Upper lobe of right lung (tissue), 1 donor: ENCODE measurements at regions not wholly inside any gene's neighbourhood (a gene's known extent, or its start where the extent isn't known, plus 50 kb on each side); places are given as distances from the start of the nearest gene placed in this dataset.

ENCODE experiments used
- ATAC-seq: fragments of 200-7000 bp; cut with Tn5 transposase; one replicate; pipeline ENCODE4 v1.9.1; 2020; ENCODE audit warnings: mild to moderate bottlenecking, moderate library complexity
- DNase-seq: peaks from one replicate; pipeline ENCODE4 v3.0.0-alpha.2; 2020
- H3K27ac ChIP-seq: fragments of 200-600 bp; one replicate; pipeline ENCODE4 v1.8.0; 2022
- H3K27me3 ChIP-seq: fragments of 200-600 bp; one replicate; pipeline ENCODE4 v1.8.0; 2022; ENCODE audit warnings: mild to moderate bottlenecking
- H3K36me3 ChIP-seq: fragments of 200-600 bp; one replicate; pipeline ENCODE4 v1.8.0; 2022
- H3K4me1 ChIP-seq: fragments of 200-600 bp; one replicate; pipeline ENCODE4 v1.8.0; 2022
- H3K4me3 ChIP-seq: fragments of 200-600 bp; one replicate; pipeline ENCODE4 v1.8.0; 2022; ENCODE audit warnings: mild to moderate bottlenecking
- H3K9me3 ChIP-seq: fragments of 200-600 bp; one replicate; pipeline ENCODE4 v1.8.0; 2022
- CTCF ChIP-seq: fragments of 200-600 bp; IDR thresholded peaks from one replicate; pipeline ENCODE4 v1.8.0; 2022; ENCODE audit warnings: antibody characterized with exemption
- intact Hi-C: fragments of 100-400 bp; cut with DNase I; formaldehyde crosslinking; loops from one replicate; pipeline ENCODE4 v1.11.0; 2022
- donor health status: DM: no; HTN: yes; CAD: no; lungs with severe emphysema.

GRCh38 chr6:102907181-102907580 lies 1513.7 kb downstream of the GRIK2 start:
- DNase-seq (no peak), ATAC-seq (no peak)
- TF ChIP-seq CTCF: no peak
- Histone ChIP-seq H3K27me3 (no peaks in the 10 kb centered on the region), H3K9me3 (no peaks in the 10 kb centered on the region), H3K4me3 (no peak overlapping the region), H3K27ac (no peak overlapping the region), H3K36me3 (no peaks in the 10 kb centered on the region), H3K4me1 (no peaks in the 10 kb centered on the region)
- intact Hi-C loops: no loop called here

GRCh38 chr6:102902471-102902870 lies 1509.0 kb downstream of the GRIK2 start:
- Histone ChIP-seq H3K4me1 (no peaks in the 10 kb centered on the region), H3K36me3 (no peaks in the 10 kb centered on the region), H3K27ac (no peak overlapping the region), H3K4me3 (no peak overlapping the region), H3K27me3 (no peaks in the 10 kb centered on the region), H3K9me3 (no peaks in the 10 kb centered on the region)
- no peak for DNase-seq
- intact Hi-C loops: no loop called here
- no peak for ATAC-seq
- no peak for TF ChIP-seq CTCF

DNA sequence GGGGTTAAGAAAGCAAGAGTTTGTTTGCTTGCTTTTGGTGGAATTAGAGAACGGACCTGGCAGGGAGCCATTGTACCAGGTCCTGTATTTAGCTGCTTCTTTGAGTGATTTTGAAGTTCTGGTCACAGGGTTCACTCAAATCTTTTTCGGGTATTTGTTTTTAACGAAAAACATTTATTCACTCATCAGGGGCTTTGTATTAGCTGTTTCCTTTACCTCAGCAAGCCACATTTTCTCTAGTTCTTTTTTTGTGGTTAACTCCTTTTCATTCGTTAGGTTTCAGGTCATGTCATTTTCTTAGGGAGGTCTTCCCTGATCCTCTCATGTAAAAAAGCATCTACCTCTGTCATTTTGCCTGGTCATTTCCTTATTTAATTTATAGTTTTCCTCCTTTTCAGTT lies 1502.2 kb downstream of the GRIK2 start:
- H3K9me3 ChIP-seq: no peaks in the 10 kb centered on the region
- no peak for ATAC-seq

DNA sequence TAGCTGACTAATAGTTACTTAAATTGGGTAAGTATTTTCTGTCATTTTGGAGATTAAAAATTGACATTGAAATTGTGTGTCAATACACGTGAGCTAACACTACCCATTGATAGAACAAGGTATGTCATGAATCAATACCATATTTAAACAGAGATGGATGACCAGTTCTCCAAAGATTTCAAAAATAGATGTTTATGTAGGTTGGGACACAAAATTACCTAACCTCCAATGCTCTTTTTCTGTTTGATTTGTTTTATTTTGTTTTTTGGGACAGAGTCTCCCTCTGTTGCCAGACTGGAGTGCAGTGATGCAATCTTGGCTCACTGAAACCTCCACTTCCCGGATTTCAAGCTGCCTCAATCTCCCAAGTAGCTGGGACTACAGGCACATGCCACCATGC lies 1491.7 kb downstream of the GRIK2 start:
- no peaks in the 10 kb centered on the region for H3K36me3 ChIP-seq
- H3K9me3 ChIP-seq: no peaks in the 10 kb centered on the region
- ATAC-seq (no peak), DNase-seq (no peak)
- intact Hi-C loops: no loop called here
- no peak overlapping the region for H3K4me3 ChIP-seq
- H3K4me1 ChIP-seq: no peaks in the 10 kb centered on the region
- no peak overlapping the region for H3K27ac ChIP-seq
- no peak for TF ChIP-seq CTCF
- no peaks in the 10 kb centered on the region for H3K27me3 ChIP-seq

More for the DNA sequence above, 1502.2 kb downstream of the GRIK2 start:
- no peak overlapping the region for H3K4me3 ChIP-seq
- TF ChIP-seq CTCF: no peak
- no peak overlapping the region for H3K27ac ChIP-seq
- no peaks in the 10 kb centered on the region for H3K36me3 ChIP-seq
- no peak for DNase-seq
- H3K4me1 ChIP-seq: no peaks in the 10 kb centered on the region
- intact Hi-C loops: no loop called here
- H3K27me3 ChIP-seq: no peaks in the 10 kb centered on the region

- intact Hi-C loops: no loop called here
- no peak for DNase-seq
- ATAC-seq: no peak
These were observed 1459.9 kb downstream of the GRIK2 start for GRCh38 chr6:102853249-102853955.

More at GRCh38 chr6:102853249-102853955, 1459.9 kb downstream of the GRIK2 start:
- no peak overlapping the region for H3K4me3 ChIP-seq
- no peaks in the 10 kb centered on the region for H3K4me1 ChIP-seq
- H3K27ac ChIP-seq: no peak overlapping the region
- H3K9me3 ChIP-seq: no peaks in the 10 kb centered on the region
- H3K36me3 ChIP-seq: no peaks in the 10 kb centered on the region
- no peak for TF ChIP-seq CTCF
- H3K27me3 ChIP-seq: no peaks in the 10 kb centered on the region
